ENCODE measurements at regions not wholly inside any gene's neighbourhood (a gene's known extent, or its start where the extent isn't known, plus 50 kb on each side); places are given as distances from the start of the nearest gene placed in this dataset.

GRCh38 chr7:81014908-81015307 is 96.1 kb upstream of the SEMA3C start:
- TF ChIP-seq FOXA1 (IDR thresholded peaks at IDR 0.05) (no peak), RAD21 (IDR thresholded peaks at IDR 0.05) (no peak), CTCF (IDR thresholded peaks at IDR 0.05; ENCODE audit: low read depth, low read length, missing input control) (no peak), YY1 (IDR thresholded peaks at IDR 0.05) (no peak), GABPA (IDR thresholded peaks at IDR 0.05 in 1 of 2, conservative IDR thresholded peaks at IDR 0.05 in 1 of 2) (no peak), TAF1 (conservative IDR thresholded peaks at IDR 0.05) (no peak), MAX (IDR thresholded peaks at IDR 0.05) (no peak), REST (IDR thresholded peaks at IDR 0.05) (no peak), RXRA (IDR thresholded peaks at IDR 0.05) (no peak)
